OCI-LY7 (cell line): ENCODE measurements at regions not wholly inside any gene's neighbourhood (a gene's known extent, or its start where the extent isn't known, plus 50 kb on each side); places are given as distances from the start of the nearest gene placed in this dataset.

Experiments
- EZH2phosphoT487 ChIP-seq: fragments of 200-600 bp; sonication (generic); IDR thresholded peaks from 2 replicates; pipeline ENCODE4 v1.6.1; 2018; ENCODE audit warnings: low read depth, borderline replicate concordance, mild to moderate bottlenecking, mixed run types, antibody characterized with exemption, low read length, moderate library complexity, mixed read lengths
- TF ChIP-seq, protein P1 (sequence below): fragments of 200-600 bp; sonication (generic); conservative IDR thresholded peaks from 2 replicates; pipeline ENCODE4 v1.5.1; 2014; ENCODE audit warnings: mild to moderate bottlenecking, antibody characterized with exemption, low read length, moderate library complexity, mixed read lengths

GRCh38 chr5:11898-12297 lies 80.1 kb upstream of the PLEKHG4B start:
- TF ChIP-seq, protein P1, sequence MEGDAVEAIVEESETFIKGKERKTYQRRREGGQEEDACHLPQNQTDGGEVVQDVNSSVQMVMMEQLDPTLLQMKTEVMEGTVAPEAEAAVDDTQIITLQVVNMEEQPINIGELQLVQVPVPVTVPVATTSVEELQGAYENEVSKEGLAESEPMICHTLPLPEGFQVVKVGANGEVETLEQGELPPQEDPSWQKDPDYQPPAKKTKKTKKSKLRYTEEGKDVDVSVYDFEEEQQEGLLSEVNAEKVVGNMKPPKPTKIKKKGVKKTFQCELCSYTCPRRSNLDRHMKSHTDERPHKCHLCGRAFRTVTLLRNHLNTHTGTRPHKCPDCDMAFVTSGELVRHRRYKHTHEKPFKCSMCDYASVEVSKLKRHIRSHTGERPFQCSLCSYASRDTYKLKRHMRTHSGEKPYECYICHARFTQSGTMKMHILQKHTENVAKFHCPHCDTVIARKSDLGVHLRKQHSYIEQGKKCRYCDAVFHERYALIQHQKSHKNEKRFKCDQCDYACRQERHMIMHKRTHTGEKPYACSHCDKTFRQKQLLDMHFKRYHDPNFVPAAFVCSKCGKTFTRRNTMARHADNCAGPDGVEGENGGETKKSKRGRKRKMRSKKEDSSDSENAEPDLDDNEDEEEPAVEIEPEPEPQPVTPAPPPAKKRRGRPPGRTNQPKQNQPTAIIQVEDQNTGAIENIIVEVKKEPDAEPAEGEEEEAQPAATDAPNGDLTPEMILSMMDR = no peak
- TF ChIP-seq EZH2phosphoT487 = no peak
